Adipocyte (in vitro differentiated cells): ENCODE measurements at regions not wholly inside any gene's neighbourhood (a gene's known extent, or its start where the extent isn't known, plus 50 kb on each side); places are given as distances from the start of the nearest gene placed in this dataset.

Experiments used
- DNase-seq: peaks from one replicate; pipeline ENCODE4 v3.0.0-alpha.2; 2015; ENCODE audit warnings: low read depth
- H3K27me3 ChIP-seq: replicated peaks from 2 replicates; pipeline ENCODE4 v1.7.0; 2013; ENCODE audit warnings: mild to moderate bottlenecking, low read length, moderate library complexity; ENCODE audit not compliant: control insufficient read depth, insufficient read depth
- H3K36me3 ChIP-seq: 2 replicates; pipeline ENCODE4 v1.7.0; 2013; ENCODE audit warnings: low read length, mild to moderate bottlenecking, moderate library complexity; ENCODE audit not compliant: control insufficient read depth, insufficient read depth, severe bottlenecking
- H3K4me1 ChIP-seq: 2 replicates; pipeline ENCODE4 v1.7.0; 2013; ENCODE audit warnings: mild to moderate bottlenecking, low read length, moderate library complexity; ENCODE audit not compliant: control insufficient read depth, insufficient read depth
- H3K4me3 ChIP-seq: 2 replicates; pipeline ENCODE4 v1.7.0; 2013; ENCODE audit warnings: mild to moderate bottlenecking, low read length, moderate library complexity
- H3K9ac ChIP-seq: 2 replicates; pipeline ENCODE4 v1.7.0; 2013; ENCODE audit warnings: mild to moderate bottlenecking, low read length, moderate library complexity
- H3K9me3 ChIP-seq: 2 replicates; pipeline ENCODE4 v1.7.0; 2013; ENCODE audit warnings: mild to moderate bottlenecking, low read length, moderate library complexity; ENCODE audit not compliant: control insufficient read depth

DNA sequence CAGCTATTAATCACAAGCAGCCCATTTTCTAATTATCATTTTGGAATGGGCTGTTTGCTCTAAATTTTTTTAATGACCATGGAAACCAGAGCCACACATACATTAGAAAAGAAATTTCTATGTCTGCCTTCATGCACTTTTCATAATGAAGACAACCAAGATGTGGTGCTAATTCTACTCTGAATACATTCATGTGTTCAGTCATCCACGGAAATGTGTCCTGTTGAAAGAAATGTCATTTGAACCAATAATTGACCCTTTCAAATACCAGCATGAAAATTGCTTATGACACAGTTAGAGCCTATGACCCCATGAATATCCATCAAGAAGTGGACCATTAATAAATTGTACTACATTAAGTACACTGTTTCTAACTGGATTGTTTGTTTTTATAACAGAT lies 99.7 kb upstream of the KCNA4 start:
- Histone ChIP-seq H3K9me3 (no peaks in the 10 kb centered on the region), H3K4me3 (no peak overlapping the region), H3K4me1 (no peaks in the 10 kb centered on the region), H3K9ac (no peak overlapping the region), H3K36me3 (no peaks in the 10 kb centered on the region), H3K27me3 (no peaks in the 10 kb centered on the region)
- no peak for DNase-seq

DNA sequence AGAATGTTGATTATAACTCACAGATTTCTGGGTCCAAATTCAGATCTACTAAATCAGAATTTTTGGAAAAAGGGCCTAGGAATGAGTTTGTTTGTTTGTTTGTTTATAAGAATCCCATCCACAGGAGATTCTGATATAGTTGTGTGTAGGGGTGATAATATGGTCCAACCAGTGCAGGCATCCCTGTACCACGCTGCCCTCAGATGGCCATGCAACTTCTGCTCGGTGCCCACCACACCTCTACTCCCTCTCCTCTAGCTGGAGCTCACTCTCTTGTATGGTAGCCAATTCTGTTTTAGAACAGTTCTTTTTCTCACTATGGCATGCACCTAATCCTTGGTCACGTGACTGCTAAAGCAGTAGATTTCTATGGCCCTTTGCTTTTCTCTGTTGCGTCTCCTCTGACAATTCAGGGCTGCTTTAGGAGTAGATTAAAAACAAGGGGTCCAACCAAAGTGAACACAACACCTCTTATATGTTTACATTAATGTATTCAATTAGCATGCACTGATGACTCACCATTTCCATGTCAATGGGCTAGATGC lies 103.3 kb upstream of the KCNA4 start:
- Histone ChIP-seq H3K9ac (no peak overlapping the region), H3K36me3 (no peaks in the 10 kb centered on the region), H3K4me3 (no peak overlapping the region), H3K9me3 (no peaks in the 10 kb centered on the region), H3K27me3 (no peaks in the 10 kb centered on the region), H3K4me1 (peaks cover 3% of the 10 kb centered on the region)
- no peak for DNase-seq

DNA sequence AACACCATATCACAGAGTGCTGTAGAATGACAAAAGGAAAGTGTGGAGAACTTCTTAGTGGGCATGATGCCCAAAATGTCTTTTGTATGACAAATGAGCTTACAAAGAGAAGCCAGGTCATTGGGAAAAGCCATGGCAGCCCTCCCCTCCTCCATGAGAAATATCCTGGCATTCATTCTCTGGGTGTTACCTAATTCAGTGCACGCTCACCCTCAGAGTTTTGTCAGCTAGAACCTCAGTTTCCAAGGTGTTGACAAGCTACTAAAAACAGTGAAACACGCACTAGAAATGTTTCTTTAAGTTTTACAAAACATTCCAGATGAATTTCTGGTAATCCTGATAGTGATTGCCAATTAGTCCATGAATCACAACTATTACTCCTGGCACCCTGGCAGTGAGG lies 105.4 kb upstream of the FSHB start:
- Histone ChIP-seq H3K9ac (no peak overlapping the region), H3K4me1 (peaks cover 16% of the 10 kb centered on the region), H3K36me3 (no peaks in the 10 kb centered on the region), H3K4me3 (no peak overlapping the region), H3K9me3 (no peaks in the 10 kb centered on the region), H3K27me3 (no peaks in the 10 kb centered on the region)
- DNase-seq: no peak

DNA sequence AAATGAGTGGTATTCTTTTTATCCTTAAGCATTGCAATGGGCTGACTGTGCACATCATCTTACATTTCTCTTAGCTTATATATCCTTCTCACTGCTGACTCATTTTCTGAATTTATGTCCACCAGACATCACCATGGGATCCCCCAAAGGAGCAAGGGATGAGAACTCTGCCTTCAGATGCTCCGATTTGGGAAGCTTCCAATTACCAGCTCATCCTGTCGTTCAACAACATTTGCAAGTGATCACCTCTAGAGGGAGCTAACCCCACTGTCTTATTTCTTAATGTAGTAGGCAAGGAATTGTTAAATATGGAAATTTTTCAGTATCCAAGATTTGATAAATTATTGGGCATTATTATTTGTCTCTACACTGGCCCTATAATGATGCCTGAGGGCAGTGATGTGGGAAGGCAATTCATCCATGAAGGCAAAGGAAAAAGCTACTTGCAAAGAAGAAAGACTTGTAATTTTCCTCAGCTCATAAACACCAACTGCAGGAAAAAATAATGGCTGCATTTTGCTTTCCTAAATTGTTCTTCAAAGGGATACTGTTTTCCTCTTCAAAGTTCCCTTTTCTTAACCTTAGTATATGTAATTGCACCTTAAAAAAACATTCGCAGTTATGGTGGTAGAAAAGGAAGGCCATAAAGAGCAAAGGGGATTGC lies 102.4 kb upstream of the FSHB start:
- Histone ChIP-seq H3K9me3 (no peaks in the 10 kb centered on the region), H3K4me3 (no peak overlapping the region), H3K27me3 (no peaks in the 10 kb centered on the region), H3K9ac (no peak overlapping the region), H3K36me3 (no peaks in the 10 kb centered on the region), H3K4me1 (peaks cover 16% of the 10 kb centered on the region)
- peak; percentile 74 for DNase-seq

DNA sequence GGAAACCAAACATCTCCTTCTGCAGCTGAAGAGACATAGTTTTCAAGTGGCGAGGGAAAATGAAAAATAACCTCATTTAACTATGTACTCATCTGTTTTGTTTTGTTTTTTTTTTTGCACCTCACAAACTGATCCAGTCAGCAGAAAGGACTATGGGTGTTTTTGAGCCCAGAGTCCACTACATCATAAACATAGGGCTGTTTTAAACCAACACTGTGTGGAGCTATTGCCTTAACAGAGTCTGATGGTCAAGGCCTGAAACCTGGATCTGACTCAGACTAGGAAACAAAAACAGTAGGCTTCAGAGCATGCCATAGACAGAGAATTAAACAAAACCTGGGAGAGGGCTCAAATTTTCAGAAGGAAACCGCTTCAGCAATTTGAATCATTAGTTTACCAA lies 99.3 kb upstream of the FSHB start:
- Histone ChIP-seq H3K27me3 (no peaks in the 10 kb centered on the region), H3K9ac (no peak overlapping the region), H3K4me3 (no peak overlapping the region), H3K4me1 (no peaks in the 10 kb centered on the region), H3K9me3 (no peaks in the 10 kb centered on the region), H3K36me3 (no peaks in the 10 kb centered on the region)
- peak; percentile 19 for DNase-seq

DNA sequence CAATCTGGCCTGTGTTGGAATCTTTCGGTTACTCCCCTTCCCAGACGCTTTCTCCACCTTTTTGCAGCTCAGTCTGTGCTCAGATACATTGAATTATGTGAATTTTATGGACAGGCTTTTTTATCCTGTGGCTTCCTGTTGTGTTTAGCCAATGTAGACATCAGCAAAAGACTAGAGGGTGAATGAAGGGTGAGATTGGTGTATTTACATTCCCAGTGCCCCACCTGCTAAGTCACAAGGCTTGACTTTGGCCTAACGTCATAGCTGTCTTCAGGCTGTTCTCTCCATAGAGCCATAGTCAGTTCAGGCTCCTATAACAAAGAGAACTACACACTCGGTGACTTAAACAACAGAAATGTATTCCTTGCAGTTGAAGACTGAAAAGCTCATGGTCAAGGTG lies 97.5 kb upstream of the FSHB start:
- no peaks in the 10 kb centered on the region for H3K4me1 ChIP-seq
- H3K9ac ChIP-seq: no peak overlapping the region
- H3K27me3 ChIP-seq: no peaks in the 10 kb centered on the region
- no peaks in the 10 kb centered on the region for H3K36me3 ChIP-seq
- no peaks in the 10 kb centered on the region for H3K9me3 ChIP-seq
- DNase-seq: no peak
- no peak overlapping the region for H3K4me3 ChIP-seq

DNA sequence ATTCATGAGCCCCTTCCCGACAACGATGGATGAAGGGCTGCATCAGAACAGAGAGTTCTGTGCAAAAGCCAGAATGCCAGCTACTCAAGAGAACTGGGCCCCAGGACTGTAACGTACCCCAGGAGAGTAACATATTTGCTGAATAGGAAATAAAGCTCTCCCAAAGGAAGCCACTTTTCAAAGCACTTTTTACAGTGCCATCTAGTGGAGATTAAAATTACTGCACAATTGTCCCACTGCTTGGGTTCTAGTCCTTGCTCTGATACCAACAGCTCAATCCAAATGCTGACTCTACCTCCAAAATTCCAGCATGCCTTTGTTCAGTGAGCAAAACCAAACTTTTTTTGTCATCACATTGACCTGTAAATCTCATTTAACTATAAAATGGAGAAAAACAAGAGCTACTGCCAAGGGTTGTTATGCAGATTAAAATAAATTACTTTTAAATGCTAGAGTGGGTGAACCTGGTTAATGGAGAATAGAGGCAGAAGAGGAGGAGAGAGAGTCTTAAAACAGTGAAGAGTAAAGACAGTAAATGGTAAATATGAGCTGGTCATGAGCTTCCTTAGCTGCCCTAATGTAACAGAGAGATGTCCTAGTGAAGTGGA lies 87.6 kb upstream of the FSHB start:
- H3K4me3 ChIP-seq: no peak overlapping the region
- H3K9ac ChIP-seq: no peak overlapping the region
- peak; percentile 67 for DNase-seq
- H3K36me3 ChIP-seq: no peaks in the 10 kb centered on the region
- H3K4me1 ChIP-seq: no peaks in the 10 kb centered on the region
- H3K9me3 ChIP-seq: no peaks in the 10 kb centered on the region
- no peaks in the 10 kb centered on the region for H3K27me3 ChIP-seq

DNA sequence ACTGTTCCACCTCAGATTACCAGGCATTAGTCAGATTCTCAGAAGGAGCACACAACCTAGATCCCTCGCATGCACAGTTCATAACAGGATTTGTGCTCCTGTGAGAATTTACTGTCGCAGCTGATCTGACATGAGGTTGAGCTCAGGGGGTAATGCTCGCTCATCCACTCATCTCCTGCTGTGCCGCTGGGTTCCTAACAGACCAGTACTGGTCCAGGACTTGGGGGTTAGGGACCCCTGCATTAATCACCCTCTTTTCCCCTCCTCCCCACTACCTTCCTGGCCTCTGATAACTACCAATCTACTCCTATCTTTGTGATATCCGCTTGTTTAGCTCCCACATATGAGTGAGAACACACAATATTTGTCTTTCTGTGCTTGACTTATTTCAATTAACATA lies 83.5 kb upstream of the FSHB start:
- DNase-seq: no peak
- H3K36me3 ChIP-seq: no peaks in the 10 kb centered on the region
- H3K9me3 ChIP-seq: no peaks in the 10 kb centered on the region
- H3K27me3 ChIP-seq: no peaks in the 10 kb centered on the region
- no peak overlapping the region for H3K9ac ChIP-seq
- peaks cover 6% of the 10 kb centered on the region for H3K4me1 ChIP-seq
- H3K4me3 ChIP-seq: no peak overlapping the region

DNA sequence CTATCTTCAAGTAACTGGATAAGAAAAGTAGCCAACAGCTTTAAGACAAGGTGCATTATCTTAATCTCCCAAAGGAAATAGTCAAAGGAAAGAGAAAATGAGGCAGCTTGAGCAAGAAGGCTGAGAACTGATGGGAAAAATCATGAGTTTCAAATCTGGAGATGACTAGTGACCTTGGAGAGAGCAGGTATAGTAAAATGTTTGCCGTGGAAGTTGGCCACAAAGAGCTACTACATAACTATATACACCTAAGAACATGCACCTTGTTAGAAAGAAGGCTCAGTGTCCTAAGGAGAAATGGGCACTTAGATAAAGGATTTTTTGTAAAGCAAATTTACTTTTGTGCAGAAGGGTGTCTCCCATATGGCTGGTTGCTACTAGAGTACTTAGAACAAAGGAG lies 80.8 kb upstream of the FSHB start:
- H3K36me3 ChIP-seq: no peaks in the 10 kb centered on the region
- DNase-seq: no peak
- H3K4me1 ChIP-seq: peaks cover 23% of the 10 kb centered on the region
- no peaks in the 10 kb centered on the region for H3K27me3 ChIP-seq
- no peak overlapping the region for H3K4me3 ChIP-seq
- H3K9ac ChIP-seq: no peak overlapping the region
- H3K9me3 ChIP-seq: no peaks in the 10 kb centered on the region

DNA sequence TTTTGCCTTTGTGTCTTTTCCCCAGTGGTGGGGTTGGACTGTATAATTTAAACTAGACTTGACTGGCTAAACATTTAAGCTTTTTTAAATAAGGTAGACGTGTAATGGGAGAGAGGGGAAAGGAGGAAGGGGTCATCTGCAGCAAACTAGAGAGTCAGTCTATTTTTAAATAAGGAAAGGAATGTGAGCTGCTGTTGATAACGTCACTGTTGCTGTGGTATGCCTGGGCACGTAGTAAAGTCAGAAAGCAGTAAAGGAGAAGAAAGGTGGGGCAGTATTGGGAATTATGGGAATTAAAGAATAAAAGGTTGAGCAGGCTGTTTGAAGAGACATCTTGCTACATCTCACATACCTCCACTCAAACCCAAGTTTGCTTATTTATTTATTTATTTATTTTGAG lies 80.4 kb upstream of the FSHB start:
- Histone ChIP-seq H3K36me3 (no peaks in the 10 kb centered on the region), H3K4me1 (peaks cover 27% of the 10 kb centered on the region), H3K9ac (no peak overlapping the region), H3K4me3 (no peak overlapping the region), H3K9me3 (no peaks in the 10 kb centered on the region), H3K27me3 (no peaks in the 10 kb centered on the region)
- no peak for DNase-seq

DNA sequence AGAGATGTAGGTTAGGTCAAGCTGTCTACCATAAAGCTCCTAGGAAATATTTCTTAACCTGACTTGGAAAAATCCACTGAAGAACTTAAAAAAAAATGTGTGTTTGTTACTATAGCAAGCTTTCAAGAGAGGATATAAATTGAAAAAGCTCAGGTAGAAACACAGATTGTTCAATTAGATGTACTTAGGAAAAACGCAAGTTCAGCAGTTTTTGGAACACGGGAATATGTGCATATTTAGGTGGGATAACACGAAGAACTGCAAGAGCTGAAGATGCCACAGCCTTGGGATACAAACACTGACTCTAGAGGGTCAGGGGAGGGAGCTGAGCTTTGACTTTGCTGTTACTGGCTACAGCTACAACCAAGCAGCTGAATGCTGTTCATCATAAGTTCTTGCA lies 77.8 kb upstream of the FSHB start:
- Histone ChIP-seq H3K4me1 (peaks cover 32% of the 10 kb centered on the region), H3K9ac (no peak overlapping the region), H3K36me3 (no peaks in the 10 kb centered on the region), H3K9me3 (no peaks in the 10 kb centered on the region), H3K4me3 (no peak overlapping the region), H3K27me3 (no peaks in the 10 kb centered on the region)
- no peak for DNase-seq

DNA sequence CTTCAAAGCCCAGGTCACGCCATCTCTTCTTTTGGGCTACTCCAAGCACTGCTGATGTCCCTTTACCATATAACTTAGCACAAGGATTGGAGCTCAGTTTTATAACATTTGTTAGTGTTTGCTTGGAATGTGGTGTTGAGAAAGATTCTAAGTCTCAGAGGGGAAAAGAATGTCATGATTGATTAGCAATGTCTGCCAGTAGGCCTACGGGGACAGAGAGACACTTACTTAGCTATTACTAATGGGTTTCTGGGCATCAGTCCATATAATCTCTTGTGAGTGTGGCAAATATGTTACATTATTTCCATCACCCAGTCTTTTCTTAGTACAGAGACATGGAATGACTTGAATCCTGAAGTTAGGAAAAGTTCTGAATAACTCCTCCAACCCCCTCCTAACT lies 75.4 kb upstream of the FSHB start:
- Histone ChIP-seq H3K27me3 (no peaks in the 10 kb centered on the region), H3K9me3 (no peaks in the 10 kb centered on the region), H3K9ac (no peak overlapping the region), H3K36me3 (no peaks in the 10 kb centered on the region), H3K4me1 (peaks cover 32% of the 10 kb centered on the region), H3K4me3 (peak overlapping the region; percentile 5)
- DNase-seq: no peak
